AG09319 (cell line): ENCODE measurements at regions not wholly inside any gene's neighbourhood (a gene's known extent, or its start where the extent isn't known, plus 50 kb on each side); places are given as distances from the start of the nearest gene placed in this dataset.

Experiments
- DNase-seq: peaks from one replicate; pipeline ENCODE4 v3.0.0-alpha.2; 2010; ENCODE audit warnings: low read depth; ENCODE audit errors: extremely low read depth
- CTCF ChIP-seq: IDR thresholded peaks from 2 replicates; pipeline ENCODE4 v1.5.1; 2011; ENCODE audit warnings: low read depth, mild to moderate bottlenecking, inconsistent platforms, low read length, moderate library complexity

GRCh38 chr14:29274890-29275596, 508.5 kb downstream of the FOXG1 start:
- TF ChIP-seq CTCF = no peak
- DNase-seq = no peak

GRCh38 chr14:29278301-29279263, 512.0 kb downstream of the FOXG1 start:
- no peak for TF ChIP-seq CTCF
- DNase-seq = no peak

- DNase-seq = no peak
- TF ChIP-seq CTCF = no peak
Measured at GRCh38 chr14:29282169-29282568, 515.6 kb downstream of the FOXG1 start.

GRCh38 chr14:29290441-29290840, 523.9 kb downstream of the FOXG1 start:
- TF ChIP-seq CTCF = no peak
- DNase-seq = no peak

- no peak for TF ChIP-seq CTCF
- DNase-seq = no peak
Measured at GRCh38 chr14:29299372-29299771, 532.8 kb downstream of the FOXG1 start.

- TF ChIP-seq CTCF = no peak
- DNase-seq = no peak
Measured at GRCh38 chr14:29301571-29301970, 535.0 kb downstream of the FOXG1 start.

- no peak for DNase-seq
- no peak for TF ChIP-seq CTCF
Measured at GRCh38 chr14:29310210-29310609, 543.6 kb downstream of the FOXG1 start.
